ENCODE measurements at regions not wholly inside any gene's neighbourhood (a gene's known extent, or its start where the extent isn't known, plus 50 kb on each side); places are given as distances from the start of the nearest gene placed in this dataset.

GRCh38 chr7:1344981-1345701, 112.5 kb downstream of the UNCX start:
- TF ChIP-seq CTCF (IDR thresholded peaks at IDR 0.05) = no peak
- no peak for TF ChIP-seq POLR2A (IDR thresholded peaks at IDR 0.05)

Measured in ovary (tissue), 3 donors.